ENCODE measurements at regions not wholly inside any gene's neighbourhood (a gene's known extent, or its start where the extent isn't known, plus 50 kb on each side); places are given as distances from the start of the nearest gene placed in this dataset.

DNA sequence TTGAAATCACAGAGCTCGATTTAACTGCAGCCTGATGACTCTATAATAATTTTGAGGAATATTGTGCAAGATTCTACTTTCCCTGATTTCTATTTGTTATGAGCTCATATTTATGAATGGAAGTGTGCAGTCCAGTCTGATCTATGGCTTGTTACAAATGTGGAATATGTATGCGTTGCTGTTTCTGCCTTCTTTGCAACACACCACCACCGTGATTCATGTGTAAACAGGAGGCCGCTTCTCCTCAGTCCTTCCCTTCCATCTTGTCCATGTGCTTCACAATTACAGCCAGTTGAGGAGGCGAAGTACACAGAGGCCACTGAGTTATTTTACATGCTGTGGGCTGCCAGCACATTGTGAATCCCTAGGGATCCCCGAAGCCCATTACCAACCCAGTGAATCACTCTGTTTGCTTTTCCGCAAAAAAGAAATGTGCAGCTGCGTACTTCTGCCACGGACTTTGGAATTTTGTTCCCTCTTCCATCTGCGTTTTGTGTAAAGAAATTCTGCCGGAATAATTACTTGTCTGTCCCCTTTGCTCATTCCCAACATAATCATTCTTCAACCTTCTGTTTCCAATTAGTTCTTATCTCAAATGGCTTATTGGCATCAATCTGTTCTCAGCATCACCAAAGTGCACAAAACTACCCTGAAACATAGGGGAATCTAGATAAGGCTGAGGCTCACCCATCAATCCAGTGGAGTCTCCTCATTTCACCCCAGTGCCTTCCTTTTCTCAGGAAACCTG, 551.6 kb upstream of the CITED2 start:
- Histone ChIP-seq H3K27ac (peak overlapping the region in 1 of 2 donors; percentile 59), H3K4me3 (no peak overlapping the region)
- no peak for DNase-seq (ENCODE audit: low spot score)
- TF ChIP-seq, protein P1, sequence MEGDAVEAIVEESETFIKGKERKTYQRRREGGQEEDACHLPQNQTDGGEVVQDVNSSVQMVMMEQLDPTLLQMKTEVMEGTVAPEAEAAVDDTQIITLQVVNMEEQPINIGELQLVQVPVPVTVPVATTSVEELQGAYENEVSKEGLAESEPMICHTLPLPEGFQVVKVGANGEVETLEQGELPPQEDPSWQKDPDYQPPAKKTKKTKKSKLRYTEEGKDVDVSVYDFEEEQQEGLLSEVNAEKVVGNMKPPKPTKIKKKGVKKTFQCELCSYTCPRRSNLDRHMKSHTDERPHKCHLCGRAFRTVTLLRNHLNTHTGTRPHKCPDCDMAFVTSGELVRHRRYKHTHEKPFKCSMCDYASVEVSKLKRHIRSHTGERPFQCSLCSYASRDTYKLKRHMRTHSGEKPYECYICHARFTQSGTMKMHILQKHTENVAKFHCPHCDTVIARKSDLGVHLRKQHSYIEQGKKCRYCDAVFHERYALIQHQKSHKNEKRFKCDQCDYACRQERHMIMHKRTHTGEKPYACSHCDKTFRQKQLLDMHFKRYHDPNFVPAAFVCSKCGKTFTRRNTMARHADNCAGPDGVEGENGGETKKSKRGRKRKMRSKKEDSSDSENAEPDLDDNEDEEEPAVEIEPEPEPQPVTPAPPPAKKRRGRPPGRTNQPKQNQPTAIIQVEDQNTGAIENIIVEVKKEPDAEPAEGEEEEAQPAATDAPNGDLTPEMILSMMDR (IDR thresholded peaks at IDR 0.05): no peak

GRCh38 chr6:139923964-139924475, 549.6 kb upstream of the CITED2 start:
- no peak for DNase-seq (ENCODE audit: low spot score)
- Histone ChIP-seq H3K27ac (no peak overlapping the region), H3K4me3 (no peak overlapping the region)
- TF ChIP-seq, protein P1 (IDR thresholded peaks at IDR 0.05): no peak

- TF ChIP-seq, protein P1 (IDR thresholded peaks at IDR 0.05): no peak
- H3K4me3 ChIP-seq: no peak overlapping the region
- no peak overlapping the region for H3K27ac ChIP-seq
- no peak for DNase-seq (ENCODE audit: low spot score)
Measured at GRCh38 chr6:139922236-139922635, 547.8 kb upstream of the CITED2 start.

GRCh38 chr6:139920776-139921100, 546.3 kb upstream of the CITED2 start:
- H3K27ac ChIP-seq: no peak overlapping the region
- no peak overlapping the region for H3K4me3 ChIP-seq
- DNase-seq (ENCODE audit: low spot score): no peak
- TF ChIP-seq, protein P1 (IDR thresholded peaks at IDR 0.05): no peak

DNA sequence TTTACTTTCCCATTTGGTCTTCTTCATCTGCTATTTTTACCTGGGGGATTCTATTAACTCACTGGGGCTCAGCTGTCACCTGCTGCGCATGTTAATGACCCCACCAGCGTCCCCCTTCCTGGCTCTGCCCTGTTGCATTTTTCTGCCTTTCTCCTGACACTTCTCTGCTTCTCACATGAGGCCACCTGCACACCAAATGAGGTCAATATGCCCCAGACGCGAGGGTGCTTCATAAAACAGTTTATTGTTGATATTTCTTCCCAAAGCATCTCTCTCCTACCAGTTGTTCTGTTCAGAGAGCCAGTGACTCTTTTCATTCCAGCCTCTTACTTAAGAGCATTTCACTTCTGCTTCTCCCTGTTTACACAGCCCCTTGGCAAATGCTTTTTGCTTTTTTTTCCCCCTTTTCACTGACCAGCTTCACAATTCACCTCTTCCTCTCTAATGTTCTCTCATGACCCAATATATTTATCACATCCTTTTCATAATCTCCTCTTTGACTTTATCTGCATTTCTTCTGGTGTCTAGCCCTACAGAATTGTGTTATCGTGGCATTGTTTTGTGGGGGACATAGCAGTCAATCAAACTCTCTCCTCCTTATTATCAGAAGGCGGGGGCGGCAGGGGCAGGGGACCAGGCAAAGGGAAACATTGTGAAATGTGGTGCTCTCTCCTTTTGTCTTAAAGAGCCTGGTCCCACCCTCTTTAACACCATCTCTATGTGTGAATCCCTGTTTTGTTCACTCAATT, 545.8 kb upstream of the CITED2 start:
- no peak for DNase-seq (ENCODE audit: low spot score)
- Histone ChIP-seq H3K4me3 (no peak overlapping the region), H3K27ac (peak overlapping the region in 1 of 2 donors; percentile 9)
- TF ChIP-seq, protein P1 (IDR thresholded peaks at IDR 0.05): no peak

- Histone ChIP-seq H3K27ac (no peak overlapping the region), H3K4me3 (no peak overlapping the region)
- DNase-seq (ENCODE audit: low spot score): no peak
- TF ChIP-seq, protein P1 (IDR thresholded peaks at IDR 0.05): no peak
Measured at GRCh38 chr6:139919107-139920026, 544.9 kb upstream of the CITED2 start.

Data from coronary artery (tissue), 2 donors.